NCI-H748 (cell line): ENCODE measurements at regions not wholly inside any gene's neighbourhood (a gene's known extent, or its start where the extent isn't known, plus 50 kb on each side); places are given as distances from the start of the nearest gene placed in this dataset.
"Not testable (repeated sequence)": the region's sequence is repeated elsewhere in the genome, so short reads cannot be mapped to it uniquely, and the experiment has no call there.

Experiments used
- DNase-seq: peaks from one replicate; lab custom pipeline; 2025; ENCODE audit not compliant: unreplicated experiment; lab: John Stamatoyannopoulos, UW

DNA sequence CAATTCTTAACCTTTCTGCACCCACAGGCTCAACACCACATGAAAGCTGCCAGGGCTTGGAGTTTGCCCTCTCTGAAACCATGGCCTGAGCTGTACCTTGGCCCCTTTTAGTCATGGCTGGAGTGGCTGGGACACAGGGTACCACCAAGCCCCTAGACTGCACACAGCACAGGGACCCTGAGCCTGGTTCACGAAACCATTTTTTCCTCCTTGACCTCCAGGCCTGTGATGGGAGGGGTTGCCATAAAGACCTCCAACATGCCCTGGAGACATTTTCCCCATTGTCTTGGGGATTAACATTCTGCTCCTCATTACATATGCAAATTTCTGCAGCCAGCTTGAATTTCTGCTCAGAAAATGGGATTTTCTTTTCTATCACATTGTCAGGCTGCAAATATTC is 113.4 kb downstream of the XPNPEP1 start:
- DNase-seq, result not testable (repeated sequence)

DNA sequence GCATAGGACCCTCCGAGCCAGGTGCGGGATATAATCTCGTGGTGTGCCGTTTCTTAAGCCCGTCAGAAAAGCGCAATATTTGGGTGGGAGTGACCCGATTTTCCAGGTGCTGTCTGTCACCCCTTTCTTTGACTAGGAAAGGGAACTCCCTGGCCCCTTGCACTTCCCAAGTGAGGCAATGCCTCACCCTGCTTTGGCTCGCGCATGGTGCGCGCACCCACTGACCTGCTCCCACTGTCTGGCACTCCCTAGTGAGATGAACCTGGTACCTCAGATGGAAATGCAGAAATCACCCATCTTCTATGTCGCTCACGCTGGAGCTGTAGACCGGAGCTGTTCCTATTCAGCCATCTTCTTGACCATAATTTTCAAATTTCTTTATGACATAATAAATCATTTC is 122.1 kb downstream of the XPNPEP1 start:
- not testable (repeated sequence) for DNase-seq

DNA sequence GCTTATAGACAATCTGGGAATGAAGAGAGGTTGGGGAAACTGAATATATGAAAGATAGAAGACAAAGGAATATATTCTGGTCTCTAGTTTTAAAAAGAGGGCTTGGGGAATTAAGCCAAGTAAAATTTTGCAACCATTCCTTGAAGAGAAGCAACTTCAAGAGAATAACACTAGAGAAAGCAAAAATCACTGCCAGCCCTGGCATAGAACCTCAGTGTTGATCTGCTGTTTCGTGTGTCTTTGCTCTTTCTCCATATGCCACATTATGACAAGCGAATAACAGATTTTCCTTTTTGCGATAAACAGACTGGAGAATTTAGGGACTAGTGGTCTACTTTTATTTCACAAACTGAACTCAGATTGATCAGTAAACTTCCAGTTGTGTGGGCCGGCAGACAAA is 132.7 kb downstream of the XPNPEP1 start:
- DNase-seq, result no peak

DNA sequence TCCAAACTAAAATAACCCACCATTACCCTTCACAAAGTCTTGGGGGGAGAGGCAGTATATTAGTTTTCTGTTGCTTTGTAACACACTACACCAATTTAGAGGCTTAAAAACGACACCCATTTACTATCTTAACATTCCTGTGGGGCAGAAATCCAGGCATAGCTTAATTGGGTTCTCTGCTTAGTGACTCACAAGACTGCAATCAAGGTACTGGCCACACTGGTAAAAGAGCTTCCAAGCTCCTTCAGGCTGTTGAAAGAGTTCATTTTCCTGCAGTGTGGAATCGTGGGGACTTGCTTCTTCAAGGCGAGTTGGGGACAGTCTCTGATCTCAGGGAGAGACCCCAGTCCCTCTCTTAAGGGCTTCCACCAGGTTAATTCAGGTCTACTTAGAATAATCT is 139.1 kb downstream of the XPNPEP1 start:
- DNase-seq, result no peak

DNA sequence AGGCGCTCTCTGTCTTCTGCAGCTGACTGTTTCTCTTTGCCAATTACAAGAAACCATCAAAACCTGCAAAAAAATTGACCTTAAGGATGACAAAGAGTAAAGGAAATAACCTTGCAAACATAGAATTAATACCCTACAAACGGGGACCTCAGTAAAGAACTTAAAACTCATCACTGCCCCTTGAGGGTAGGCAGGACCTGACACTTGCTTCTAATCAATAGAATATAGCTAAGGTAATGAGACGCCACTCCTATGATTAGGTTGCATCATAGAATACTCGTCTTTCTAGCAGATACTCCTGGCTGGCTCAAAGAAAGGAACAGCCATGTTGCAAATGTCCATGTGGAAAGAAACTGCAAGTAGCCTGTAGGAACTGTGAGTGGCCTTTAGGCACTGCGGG is 140.0 kb downstream of the XPNPEP1 start:
- DNase-seq, result no peak

DNA sequence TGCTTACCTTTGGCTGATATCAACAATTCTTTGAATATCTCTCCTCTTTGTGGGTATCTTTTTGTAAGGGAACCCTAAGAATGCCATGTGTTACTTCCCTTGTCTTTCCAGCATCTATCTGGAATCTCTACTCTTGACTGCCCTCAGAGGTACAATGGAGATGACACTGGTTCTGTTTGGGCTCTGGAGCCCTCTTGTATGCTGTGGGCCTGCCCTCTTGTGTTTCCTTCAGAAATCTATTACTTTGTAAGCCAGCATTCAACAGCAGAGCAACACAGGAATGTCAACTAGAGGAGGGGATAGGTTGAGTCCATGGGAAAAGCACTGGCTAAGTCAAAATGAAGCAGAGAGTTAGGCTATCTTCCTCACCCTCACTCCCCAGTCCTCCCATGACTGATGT is 142.3 kb downstream of the XPNPEP1 start:
- no peak for DNase-seq

DNA sequence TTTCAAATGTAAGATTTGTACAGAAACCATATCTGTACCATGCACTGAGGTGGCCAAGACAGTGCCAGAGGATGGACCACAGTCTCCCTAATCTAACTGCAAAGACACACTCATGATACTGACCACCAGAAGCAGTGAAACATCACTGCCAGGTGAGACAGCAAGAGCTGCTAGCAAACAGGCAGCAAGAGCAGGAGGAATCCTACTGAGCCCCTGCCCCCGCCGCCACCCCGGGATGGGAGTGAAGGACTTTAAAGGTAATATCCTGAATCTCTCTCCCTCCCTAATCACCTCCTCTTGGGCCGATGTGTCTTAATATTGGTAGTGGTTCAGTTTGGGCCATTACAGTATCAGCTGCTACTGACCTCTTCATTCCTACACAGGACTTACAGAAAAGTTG is 144.3 kb downstream of the XPNPEP1 start:
- no peak for DNase-seq

DNA sequence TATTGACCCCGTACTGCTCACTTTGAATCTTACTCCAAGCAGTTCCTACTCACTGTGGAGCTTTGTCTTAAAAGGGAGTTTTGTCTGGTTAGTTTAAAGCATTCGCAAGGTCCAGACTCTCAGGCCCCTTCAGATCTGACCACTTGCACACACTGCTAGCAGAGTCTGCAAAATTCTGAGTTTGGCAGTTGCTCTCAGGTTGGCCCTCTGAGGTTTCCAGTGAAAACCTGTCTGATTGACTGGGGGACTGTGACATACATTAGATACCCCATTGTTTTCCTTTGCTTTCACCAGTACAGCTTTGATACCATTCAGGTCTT is 149.2 kb downstream of the XPNPEP1 start:
- no peak for DNase-seq

DNA sequence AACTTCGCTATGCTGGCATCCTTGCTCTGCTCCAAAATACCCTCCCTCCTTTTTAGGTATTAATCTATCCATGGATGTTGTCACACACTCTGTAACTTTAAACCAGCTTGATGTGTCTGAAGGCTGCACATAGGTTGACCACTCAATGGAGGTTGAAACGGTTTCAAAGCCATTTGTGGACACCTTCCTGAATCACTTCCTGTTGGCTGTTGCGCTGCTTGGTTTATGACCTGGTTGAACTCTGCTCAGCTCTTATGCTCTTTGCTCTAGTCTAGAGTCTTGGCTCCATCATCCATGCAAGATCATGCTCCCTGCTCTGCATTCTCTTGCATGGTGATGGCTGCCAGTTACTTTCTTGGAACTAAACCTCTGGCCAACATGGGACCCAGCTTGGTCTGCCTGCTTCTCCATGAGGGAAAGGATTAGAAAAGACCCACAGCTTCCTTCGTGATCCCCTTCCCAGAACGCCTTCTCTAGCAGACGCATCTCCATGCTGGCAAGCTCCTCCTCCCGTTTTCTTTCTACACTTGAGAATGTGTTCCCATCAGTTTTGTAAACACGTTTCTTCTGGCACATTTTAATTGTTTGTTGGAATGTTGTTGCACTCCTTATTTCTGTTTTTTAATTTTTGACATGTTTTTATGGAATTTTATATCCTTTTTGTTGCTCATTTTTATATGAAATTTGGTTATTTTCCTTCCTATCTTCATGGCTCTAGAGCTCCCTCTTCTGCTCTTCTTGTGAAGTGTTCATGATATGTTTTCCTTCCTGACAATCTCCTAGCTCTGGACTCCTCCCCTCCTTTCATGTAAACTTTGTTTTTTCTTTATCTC is 149.8 kb downstream of the XPNPEP1 start:
- DNase-seq, result peak; percentile 2

DNA sequence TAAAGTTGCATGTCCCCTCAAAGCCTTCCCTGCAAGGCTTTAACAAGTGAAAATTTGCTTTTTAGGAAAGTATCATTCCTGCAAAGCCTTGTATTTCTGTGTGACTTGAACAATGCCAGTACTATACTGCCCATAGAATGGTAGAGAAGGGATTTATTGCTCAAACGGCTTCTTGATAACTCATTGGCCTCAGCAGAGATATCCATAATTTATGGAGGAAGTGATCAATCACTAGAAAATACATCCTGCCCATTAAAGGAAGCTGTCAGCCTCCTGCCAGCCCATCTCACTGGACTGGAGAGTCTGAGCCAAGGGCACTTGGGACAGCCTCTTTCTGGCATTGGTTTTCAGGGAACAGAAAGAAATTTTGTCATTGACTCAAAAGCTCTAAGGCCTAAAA is 152.6 kb downstream of the XPNPEP1 start:
- DNase-seq, result no peak

DNA sequence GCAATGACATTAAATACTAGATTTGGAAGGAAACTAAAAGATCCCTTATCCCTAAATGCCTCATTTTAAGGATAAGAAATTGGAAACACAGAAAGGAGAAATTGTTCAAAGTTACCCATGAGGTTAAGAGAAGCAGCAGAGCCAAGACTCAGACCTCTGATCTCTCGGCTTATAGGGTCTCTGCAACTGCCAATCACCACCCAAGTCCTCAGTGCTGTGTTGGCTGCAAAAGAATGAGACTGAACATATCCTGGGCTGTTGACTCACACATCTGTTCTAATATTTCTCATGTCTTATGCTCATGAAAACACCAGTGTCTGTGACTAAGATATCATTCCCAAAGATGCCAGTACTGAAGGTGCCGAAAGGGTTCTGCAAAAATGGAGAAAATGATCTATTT is 153.3 kb downstream of the XPNPEP1 start:
- DNase-seq, result no peak

DNA sequence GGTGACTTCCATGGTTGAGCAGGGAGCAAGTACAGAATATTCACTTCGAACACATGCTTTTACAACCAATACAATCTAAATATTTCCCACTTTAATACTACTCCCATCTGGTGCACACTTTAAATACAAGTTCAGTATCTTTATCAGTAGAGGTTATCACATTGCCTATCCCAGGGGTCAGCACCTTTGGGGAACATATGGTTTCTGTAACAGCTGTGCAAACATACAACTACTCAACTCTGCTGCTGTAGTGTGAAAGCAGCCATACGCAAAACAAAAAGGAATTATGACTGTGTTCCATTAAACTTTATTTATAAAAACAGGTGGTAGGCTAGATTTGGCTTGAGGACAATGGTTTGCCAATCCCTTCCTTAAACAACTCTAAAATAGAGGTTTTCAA is 157.5 kb downstream of the XPNPEP1 start:
- peak; percentile 24 for DNase-seq

DNA sequence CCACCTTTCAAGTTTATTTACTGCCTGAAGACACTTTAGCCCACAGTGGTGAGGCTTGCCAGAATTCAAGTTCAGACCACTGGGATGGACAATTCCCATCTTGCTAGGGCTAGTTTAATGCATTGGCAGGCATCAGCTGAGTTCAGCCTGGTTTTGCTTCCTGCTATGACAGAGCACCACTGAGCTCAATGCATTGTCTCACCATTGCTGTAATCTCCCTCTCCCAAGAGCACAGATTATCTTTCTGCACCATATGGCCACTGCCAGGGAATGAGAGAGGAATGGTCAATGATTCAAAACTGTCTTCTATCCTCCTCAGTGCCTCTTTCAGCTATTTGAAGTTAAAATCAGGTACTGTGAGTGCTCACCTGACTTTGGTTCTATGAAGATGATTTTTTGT is 160.8 kb downstream of the XPNPEP1 start:
- DNase-seq, result no peak

DNA sequence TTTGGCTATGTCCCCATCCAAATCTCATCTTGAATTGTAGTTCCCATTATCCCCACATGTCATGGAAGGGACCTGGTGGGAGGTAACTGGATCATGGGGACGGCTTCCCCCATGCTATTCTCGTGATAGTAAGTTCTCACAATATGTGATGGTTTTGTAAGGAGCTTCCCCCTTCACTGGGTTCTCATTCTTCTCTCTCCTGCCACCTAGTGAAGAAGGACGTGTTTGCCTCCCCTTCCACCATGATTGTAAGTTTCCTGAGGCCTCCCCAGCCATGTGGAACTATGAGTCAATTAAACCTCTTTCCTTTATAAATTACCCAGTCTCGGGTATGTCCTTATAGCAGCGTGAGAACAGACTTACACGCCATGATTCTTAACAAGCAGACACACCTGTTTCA is 165.6 kb downstream of the XPNPEP1 start:
- DNase-seq, result peak; percentile 13

DNA sequence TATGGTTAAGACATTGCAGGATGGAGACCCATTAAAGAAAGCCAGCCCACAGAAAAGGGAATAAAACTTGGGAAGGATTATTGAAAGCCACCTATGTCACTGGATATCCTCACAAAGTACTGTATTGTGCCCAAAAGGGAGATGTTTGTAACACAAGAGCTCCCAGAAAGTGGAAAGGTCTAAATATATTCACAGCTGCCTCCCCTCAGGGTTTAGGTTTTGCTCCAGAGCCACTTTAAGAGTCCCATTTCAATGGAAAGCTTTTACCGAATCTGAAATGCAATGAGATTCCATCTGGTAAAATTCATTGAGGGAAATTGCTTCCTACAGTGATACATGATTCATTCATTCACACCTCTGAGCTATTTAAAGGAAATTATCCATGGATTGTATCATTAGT is 176.4 kb downstream of the XPNPEP1 start:
- DNase-seq, result no peak

DNA sequence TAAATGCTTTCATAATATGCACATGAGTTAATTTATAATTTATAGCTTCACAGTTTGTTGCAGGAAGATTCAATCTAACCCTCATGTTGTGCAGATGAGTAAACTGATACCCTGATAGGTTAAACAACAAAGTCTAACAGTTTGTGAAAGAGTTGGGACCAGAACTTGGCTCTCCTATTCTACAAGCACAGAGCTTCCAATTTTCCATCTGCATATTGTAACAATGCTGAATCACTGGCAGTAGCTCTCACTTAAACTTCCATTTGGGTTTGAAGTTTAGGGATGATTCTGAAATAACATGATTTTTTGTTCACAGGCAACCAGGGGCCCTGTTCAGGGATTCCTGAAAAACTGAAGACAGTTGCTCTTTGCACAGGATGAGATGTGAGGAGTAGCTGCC is 179.3 kb downstream of the XPNPEP1 start:
- no peak for DNase-seq

DNA sequence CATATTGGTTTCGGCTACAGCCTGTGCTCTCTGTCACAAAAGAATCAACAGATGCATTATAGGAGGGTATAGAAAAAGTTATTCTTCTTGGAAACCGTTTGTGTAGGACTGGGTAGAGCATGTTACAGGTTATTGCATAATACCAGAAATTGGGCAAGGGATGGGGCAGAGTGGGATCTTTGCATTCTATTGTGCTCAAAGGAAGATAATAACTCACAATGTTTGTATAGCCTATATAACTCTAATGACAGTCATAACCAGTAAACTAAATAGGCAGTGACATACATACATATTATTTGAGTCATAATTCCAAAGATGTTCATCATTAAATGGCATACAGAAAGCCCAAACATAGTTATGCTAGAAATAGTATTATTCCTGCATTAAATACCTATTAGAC is 179.7 kb downstream of the XPNPEP1 start:
- DNase-seq, result peak; percentile 3

DNA sequence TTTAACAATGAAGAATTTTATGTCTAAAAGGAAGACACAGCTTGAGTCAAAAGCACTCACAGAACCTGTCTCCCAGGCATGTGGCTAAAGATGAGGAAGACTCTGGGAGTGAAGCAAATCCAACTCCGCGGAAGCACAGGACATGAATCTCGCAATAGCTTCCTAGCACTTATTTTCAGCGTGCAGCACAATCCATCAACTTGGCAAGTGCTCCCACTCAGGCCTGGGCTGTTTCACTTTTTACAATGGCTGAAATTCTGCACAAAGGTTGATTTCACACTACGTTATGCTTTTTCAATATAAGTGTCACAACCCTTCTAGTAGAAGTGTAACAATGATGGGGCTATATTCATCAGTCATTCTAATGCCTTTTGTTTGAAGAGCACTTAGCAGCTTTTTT is 180.2 kb downstream of the XPNPEP1 start:
- no peak for DNase-seq

DNA sequence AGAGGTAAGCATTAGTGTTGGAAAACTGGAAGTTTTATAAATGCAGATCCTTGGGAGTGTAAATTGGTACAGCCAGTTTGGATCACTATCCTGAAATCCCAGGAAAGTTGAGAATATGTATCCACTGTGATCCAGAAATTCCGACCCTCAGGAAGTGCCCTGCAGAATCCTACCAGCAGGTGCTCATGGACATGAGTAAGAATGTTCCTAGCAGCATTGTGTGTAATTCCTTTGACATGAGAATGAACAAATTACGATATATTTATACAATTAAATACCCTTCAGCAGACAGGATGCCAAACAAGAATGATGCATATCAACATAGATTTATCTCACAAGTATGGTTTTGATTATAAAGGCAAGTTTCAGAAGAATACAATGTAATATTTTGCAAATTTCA is 181.6 kb downstream of the XPNPEP1 start:
- DNase-seq, result no peak

DNA sequence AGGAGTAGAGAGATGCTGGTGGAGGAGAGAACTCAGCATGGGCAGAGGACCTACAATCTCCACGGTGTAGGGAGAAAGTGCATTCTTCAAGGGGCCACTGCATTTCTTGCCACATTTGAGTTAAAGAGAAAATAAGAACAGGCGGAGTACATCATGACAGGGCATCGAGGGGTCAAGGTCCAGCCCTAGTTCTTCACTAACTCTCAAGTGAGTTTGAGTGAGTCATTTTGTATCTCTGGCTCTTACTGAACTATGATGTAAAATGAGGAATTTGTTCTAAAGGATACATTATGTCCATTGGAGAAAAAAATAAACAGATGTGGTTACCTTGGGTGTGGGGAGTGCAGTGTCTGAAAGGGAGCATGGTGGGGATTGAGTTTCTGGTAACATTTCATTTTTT is 182.9 kb downstream of the XPNPEP1 start:
- DNase-seq, result no peak

DNA sequence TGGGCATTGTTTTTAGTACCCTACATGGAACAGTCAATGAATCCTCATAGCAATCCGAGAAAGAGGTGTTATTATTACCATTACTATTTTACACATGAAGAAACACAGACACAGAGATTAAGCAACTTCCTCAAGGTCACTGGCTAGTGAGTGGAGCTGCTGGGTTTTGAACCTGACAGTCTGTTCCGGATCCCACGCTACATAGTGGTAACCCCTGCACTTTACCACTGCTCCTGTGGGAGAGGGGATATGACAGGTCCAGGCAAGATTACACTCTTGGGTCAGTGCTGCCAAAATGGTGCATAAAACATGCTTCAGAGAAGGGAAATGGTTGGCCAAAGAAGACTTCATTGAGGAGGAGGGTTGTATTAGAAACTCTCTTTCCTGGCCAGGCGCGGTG is 185.7 kb downstream of the XPNPEP1 start:
- no peak for DNase-seq

DNA sequence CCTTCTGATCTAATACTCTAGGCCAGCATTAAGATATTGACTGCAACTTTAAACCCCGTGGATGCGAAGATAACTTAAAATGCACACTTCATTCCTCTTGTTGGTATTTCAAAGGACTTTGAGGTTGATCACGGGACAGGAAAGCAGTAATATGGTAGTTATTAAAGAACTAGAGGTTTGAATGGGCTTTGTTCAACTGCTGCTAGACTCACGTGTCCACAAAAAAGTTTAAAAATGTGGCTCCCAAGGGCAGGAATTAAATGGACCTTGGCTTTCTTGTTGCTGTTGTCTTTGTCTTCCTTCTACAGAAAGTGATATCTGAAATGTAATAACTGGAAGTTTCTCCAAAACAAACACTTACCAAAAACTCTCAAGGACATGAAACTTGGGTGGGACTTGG is 186.3 kb downstream of the XPNPEP1 start:
- DNase-seq, result no peak

DNA sequence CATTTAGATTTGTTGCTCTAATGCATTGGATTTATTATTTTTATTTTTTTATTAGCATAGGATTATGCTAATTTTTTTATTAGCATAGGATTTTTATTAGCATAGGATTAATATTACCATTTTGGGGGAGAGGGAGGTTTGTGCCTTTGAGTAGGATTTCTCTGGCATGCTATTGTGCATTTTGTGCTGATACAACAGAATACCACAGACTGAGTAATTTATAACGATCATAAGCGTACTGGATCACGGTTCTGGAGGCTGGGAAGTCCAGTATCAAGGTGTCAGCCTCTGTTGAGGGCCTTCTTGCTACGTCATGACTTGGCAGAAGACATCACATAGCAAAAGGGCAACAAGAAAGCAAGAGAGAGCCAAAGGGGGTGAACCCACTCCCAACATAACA is 187.5 kb downstream of the XPNPEP1 start:
- DNase-seq, result no peak
